ENCODE measurements at regions not wholly inside any gene's neighbourhood (a gene's known extent, or its start where the extent isn't known, plus 50 kb on each side); places are given as distances from the start of the nearest gene placed in this dataset.
"Not testable (repeated sequence)": the region's sequence is repeated elsewhere in the genome, so short reads cannot be mapped to it uniquely, and the experiment has no call there.

DNA sequence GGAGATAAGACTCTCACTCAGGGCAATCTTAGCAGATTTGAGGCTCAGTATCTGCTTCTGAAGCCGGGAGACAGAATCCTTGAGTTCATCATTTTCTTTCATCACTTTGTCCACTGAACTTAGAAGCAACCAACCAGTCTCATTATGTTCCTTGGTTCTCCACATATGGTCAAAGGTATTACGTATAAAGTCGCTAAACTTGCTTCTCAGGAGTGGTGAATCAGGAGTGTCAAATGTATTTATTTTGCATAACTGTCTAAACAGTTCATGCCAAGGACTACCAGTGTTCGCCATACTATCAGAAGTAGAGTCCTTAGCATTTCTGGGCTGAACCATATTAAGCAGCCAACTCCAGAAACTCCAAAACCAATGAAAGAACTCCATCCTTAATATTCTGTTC lies 163.0 kb upstream of the ZNF184 start:
- DNase-seq (ENCODE audit: low read depth in 3 of 3, low spot score in 2 of 3) = not testable (repeated sequence)

GRCh38 chr6:27633221-27633688 lies 160.3 kb upstream of the ZNF184 start:
- not testable (repeated sequence) for DNase-seq (ENCODE audit: low read depth in 3 of 3, low spot score in 2 of 3)

- DNase-seq (ENCODE audit: low read depth in 3 of 3, low spot score in 2 of 3) = no peak
Measured at GRCh38 chr6:27631609-27631916, 158.7 kb upstream of the ZNF184 start.

DNA sequence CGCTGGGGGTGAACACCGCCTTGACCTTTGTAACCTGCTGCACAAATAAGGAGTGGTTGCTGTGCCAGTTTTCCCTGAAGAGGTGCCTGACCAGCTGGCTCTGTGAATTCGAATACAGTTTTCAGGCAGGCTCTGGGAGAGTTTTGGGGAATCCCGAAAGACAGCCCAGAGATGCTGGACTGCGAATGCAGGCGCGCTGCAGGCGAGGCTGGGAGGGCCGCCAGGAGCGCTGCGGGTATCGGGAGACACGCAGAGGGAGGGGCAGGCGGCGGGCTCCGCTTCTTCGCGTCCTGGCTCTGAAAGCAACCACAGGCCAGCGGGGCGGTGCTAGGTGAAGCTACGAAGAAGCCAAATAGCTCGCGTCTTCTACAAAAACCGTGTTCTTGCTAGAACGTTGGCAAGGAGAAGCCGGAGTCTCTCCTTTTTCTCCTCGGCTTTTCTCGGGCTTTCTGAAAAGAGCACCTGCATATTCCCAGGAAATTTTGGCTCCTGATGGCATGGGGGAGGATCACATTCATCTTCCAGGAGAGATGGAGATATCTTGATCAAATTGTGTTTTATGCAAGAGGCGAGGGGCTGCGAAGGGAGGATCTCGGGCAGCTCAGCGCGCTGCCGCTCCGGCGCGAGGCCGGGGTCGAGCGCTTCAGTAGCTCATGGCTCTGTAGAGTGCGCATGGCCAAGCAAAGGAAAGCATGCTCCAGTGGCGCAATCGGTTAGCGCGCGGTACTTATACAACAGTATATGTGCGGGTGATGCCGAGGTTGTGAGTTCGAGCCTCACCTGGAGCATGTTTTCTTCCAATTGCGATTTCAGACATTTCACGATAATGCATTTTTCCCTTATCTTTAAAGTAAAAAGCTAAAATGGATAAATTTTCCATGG lies 158.1 kb upstream of the ZNF184 start:
- no peak for DNase-seq (ENCODE audit: low read depth in 3 of 3, low spot score in 2 of 3)

GRCh38 chr6:27624694-27625262 lies 151.9 kb upstream of the ZNF184 start:
- no peak for DNase-seq (ENCODE audit: low read depth in 3 of 3, low spot score in 2 of 3)

- DNase-seq (ENCODE audit: low read depth in 3 of 3, low spot score in 2 of 3) = no peak
Measured at GRCh38 chr6:27623103-27623502, 150.2 kb upstream of the ZNF184 start.

DNA sequence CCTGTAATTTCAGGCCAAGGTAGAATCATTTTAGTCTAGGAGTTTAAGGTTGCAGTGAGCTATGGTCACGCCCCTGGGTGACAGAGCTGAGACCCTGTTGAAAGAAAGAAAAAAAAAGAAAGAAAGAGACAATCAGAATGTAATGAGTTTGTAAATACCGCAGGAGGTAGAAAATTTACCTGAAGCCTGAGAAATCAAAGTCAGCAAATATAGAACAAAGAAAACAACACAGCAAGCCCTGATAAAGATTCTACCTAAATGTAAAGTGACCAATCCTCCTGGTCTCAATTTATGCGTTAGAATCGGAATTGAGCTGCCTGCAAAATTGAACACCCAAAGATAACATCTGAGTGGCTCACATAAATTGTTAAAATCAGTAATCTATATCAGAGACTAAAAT lies 146.5 kb upstream of the ZNF184 start:
- no peak for DNase-seq (ENCODE audit: low read depth in 3 of 3, low spot score in 2 of 3)

- DNase-seq (ENCODE audit: low read depth in 3 of 3, low spot score in 2 of 3) = no peak
Measured at GRCh38 chr6:27617700-27618689, 145.1 kb upstream of the ZNF184 start.

- DNase-seq (ENCODE audit: low read depth in 3 of 3, low spot score in 2 of 3) = no peak
Measured at GRCh38 chr6:27617046-27617687, 144.3 kb upstream of the ZNF184 start.

- DNase-seq (ENCODE audit: low read depth in 3 of 3, low spot score in 2 of 3) = no peak
Measured at GRCh38 chr6:27616328-27617045, 143.6 kb upstream of the ZNF184 start.

DNA sequence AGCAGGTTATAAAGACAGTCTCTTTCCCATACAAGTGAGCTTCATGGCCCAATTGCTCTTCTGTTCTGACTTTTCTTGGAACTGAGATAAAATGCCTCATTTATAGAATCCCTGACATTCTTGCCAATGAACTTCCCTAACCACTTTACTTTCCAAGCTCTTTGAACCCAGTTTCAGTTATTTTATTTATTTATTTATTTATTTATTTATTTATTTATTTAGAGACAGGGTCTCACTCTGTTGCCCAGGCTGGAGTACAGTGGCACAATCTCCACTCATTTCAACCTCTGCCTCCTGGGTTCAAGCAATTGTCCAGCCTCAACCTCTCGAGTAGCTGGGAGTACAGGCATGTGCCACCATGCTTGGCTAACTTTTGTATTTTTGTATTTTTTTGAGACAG lies 138.5 kb upstream of the ZNF184 start:
- no peak for DNase-seq (ENCODE audit: low read depth in 3 of 3, low spot score in 2 of 3)

- no peak for DNase-seq (ENCODE audit: low read depth in 3 of 3, low spot score in 2 of 3)
Measured at GRCh38 chr6:27608916-27609883, 136.3 kb upstream of the ZNF184 start.

- DNase-seq (ENCODE audit: low read depth in 3 of 3, low spot score in 2 of 3) = no peak
Measured at GRCh38 chr6:27605401-27606342, 132.8 kb upstream of the ZNF184 start.

- DNase-seq (ENCODE audit: low read depth in 3 of 3, low spot score in 2 of 3) = no peak
Measured at GRCh38 chr6:27604986-27605385, 132.1 kb upstream of the ZNF184 start.

DNA sequence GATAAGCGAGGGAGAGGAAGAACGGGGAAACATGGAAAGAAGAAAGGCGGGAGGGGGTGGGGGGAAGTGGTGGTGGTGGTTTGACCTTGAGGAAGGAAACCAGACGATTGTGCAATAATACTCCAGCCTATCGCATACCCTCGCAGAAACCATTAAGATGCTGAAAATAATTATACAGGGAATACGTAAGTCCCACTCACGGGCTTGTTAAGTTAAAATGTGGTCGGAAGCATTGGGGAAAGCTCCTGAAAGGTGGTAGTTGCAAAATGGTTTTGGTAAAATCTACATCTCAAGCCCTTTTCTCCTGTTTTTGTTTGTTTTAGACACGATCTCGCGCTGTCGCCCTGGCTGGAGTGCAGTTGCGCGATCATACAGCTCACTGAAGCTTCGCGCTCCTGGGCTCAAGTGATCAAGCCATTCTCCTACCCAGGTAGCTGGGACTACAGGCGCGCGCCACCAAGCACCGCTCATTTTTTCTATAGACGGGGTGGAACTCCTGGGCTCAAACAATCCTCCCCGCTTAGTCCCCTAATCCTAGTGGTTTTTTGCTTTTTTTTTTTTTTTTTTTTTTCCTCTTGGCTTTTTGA lies 128.9 kb upstream of the ZNF184 start:
- DNase-seq (ENCODE audit: low read depth in 3 of 3, low spot score in 2 of 3) = no peak

- DNase-seq (ENCODE audit: low read depth in 3 of 3, low spot score in 2 of 3) = no peak
Measured at GRCh38 chr6:27599859-27600532, 127.1 kb upstream of the ZNF184 start.

- DNase-seq (ENCODE audit: low read depth in 3 of 3, low spot score in 2 of 3) = not testable (repeated sequence)
Measured at GRCh38 chr6:27597031-27597567, 124.2 kb upstream of the ZNF184 start.

Measured in right renal cortex interstitium (tissue), 3 donors.